CD4-positive, alpha-beta T cell treated with Interleukin-4 for 4 hours (primary cell): ENCODE measurements at regions not wholly inside any gene's neighbourhood (a gene's known extent, or its start where the extent isn't known, plus 50 kb on each side); places are given as distances from the start of the nearest gene placed in this dataset.
"Not testable (repeated sequence)": the region's sequence is repeated elsewhere in the genome, so short reads cannot be mapped to it uniquely, and the experiment has no call there.

Source experiments
- DNase-seq: peaks from one replicate; pipeline ENCODE4 v3.0.0-alpha.2; 2020

DNA sequence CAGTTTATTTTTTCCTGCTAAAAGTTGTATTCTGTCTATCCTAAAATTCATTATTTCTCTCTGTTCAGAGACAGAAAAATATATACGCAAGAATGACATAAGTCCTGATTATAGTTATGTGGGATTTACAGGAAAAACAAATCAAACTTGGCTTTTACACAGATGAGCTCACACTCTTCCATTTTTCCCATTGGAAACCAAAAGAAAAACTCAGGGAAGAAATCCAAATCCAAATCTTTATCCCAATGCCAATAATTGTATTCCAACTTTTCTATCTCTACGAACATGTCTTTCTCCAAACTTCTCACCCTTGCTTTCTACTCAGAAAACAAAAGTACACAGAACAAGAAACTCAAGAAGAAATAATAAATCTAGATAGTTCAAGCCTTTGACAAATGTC lies 249.1 kb upstream of the TMEFF2 start:
- no peak for DNase-seq

DNA sequence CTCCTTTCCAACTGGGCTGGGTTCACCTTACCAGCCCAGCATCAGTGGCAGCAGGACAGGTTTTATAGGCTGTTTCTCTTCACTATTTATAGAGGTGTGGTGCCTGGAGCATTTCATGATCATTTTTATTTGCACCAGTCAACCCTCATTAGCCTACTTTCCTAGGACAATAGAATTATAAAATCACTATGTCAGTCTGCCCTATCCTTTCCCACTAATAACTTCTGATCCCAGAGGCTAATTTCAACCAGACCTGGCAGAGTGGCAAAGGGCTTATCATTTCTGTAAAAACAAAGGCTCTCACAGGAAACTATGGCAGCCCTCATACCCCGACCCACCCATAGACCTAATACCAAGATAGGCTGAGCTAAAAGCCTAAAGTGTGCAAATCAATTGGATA lies 243.5 kb upstream of the TMEFF2 start:
- no peak for DNase-seq

DNA sequence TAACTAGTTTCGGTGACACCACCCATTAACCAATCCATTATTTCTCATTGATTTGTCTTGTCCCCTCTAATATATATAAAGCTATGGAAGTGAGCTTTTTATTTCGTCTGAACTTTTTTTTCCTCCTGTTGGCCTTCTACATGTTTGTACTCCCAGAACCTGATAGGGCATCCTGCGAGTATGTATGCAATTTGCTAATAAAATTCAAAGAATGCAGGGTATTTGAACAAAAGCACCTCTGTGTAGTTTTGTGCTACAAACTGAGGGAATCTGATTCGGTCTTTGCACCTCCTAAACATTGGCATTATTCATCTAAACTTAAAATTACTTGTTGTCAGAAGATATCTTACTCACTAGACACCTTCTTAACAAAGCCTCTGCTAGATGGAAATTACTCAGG lies 242.9 kb upstream of the TMEFF2 start:
- DNase-seq, result no peak

DNA sequence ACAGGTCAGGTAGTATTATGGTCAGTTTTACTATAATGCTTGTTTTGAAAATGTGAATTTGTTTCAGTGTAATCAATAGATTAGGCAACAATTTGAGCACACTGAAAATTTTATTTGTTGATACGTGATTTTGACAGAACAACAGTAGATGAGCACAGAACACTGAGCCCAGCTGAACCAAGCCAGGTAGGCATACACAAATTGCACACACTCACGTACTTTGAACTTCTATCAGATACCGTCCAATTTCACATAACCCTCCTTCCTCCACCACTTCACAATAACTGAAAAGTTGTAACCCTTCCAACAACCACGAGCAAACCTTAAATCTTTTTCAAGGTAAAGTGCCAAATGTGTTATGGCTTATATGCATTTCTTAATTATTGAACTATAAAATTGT lies 229.5 kb upstream of the TMEFF2 start:
- no peak for DNase-seq

DNA sequence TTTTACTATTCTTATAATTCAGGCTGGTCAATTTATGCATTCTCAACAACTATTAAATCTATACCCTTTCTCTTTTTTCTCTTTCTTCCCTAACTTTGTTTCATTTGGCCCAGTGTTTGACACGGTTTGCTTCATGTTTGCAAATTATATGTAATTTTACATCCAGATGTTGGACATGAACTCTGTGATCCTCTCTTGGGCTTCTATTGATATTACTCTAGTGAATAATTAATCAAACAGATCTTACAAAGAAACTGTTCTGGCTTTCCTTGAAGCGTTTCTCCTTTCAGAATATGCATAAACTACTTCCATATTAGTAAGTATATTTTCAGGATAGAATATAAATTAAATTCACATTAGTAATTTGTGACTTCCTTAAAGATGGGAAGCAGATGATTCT lies 225.1 kb upstream of the TMEFF2 start:
- DNase-seq, result no peak

DNA sequence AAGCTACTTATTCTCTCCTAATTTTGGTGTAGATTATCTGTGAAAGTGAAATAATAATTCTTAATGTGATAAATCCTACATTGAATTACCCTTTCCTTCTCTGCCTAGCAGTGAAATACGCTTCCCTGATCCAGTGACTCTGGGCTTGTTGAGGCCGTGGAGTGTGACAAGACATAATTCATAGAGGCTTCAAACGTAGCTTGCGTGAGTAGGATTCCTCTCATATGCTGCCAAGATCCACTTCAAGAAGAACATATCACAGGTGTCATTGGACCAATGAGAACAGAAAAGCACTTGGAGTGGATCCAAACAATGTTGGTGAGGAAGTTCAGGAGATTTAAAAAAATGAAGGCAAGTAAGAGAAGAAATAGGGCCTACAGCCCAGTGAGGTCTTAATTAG lies 221.3 kb upstream of the TMEFF2 start:
- no peak for DNase-seq

DNA sequence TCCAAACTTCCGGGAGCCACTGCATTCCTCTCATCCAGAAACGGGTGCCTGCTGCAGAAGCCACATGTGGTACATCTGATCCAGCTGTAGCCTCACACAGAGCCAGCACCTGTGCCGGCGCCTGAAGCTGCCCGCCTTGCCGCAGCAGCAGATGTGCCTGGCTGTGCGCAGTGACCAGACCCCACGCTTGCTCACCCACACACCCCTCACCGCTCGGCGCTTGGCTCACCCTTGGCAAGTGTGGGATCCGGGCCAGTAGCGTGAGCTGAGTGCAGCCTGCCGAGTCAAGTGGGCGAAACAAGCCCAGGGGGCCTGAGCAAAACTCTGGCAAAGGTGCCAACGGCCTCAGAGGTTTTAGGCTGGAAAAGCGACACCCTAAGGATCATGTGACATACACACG lies 220.1 kb upstream of the TMEFF2 start:
- DNase-seq, result no peak

DNA sequence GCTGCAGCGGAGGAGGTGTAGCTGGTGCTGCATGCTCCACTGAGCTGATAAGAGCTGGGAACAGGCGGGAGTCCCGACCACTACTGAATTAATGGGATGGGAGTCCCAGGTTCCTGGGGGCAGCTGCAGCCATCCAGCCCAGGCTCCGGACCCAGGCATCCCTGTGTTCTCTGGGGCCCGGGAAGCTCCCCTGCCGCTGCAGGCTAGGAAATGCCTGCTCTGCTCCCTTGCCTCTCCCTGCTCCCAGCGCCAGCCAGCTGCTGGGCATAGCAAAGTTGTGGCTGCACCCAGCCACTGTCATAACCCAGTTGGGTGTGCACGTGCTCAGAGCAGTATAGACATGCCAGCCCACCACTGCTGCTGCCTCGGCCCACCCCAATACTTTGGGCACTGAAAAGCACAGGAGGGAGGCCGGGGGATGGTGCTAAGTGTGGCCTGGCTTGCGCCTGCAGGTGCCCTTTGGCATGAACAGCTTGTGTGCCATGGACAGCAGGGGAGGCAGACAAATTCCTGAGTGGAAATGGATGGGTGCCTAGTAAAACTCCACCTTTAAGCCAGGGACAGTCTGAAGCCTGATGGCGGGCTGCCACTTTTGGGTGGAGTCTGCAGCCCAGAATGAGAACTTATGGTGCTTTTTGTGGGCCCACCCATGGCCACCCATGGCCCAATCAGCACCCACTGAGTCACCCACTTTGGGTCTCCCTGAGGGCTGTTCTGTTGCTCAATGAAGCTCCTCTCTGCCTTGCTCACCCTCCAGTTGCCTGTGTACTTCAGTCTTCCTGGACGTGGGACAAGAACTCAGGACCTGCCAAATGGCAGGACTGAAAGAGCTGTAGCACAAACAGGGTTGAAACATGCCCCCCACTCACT lies 219.3 kb upstream of the TMEFF2 start:
- DNase-seq, result no peak

DNA sequence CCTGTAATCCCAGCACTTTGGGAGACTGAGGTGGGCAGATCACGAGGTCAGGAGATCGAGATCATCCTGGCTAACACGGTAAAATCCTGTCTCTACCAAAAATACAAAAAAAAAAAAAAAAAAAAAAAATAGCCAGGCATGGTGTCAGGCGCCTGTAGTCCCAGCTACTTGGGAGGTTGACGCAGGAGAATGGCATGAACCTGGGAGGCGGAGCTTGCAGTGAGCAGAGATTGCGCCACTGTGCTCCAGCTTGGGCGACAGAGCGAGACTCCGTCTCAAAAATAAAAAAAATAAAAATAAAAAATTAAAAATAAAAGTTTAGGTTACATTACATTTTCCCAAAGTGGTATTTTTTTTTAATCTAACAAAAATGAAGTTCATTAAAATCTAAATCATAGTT lies 218.1 kb upstream of the TMEFF2 start:
- DNase-seq, result not testable (repeated sequence)

DNA sequence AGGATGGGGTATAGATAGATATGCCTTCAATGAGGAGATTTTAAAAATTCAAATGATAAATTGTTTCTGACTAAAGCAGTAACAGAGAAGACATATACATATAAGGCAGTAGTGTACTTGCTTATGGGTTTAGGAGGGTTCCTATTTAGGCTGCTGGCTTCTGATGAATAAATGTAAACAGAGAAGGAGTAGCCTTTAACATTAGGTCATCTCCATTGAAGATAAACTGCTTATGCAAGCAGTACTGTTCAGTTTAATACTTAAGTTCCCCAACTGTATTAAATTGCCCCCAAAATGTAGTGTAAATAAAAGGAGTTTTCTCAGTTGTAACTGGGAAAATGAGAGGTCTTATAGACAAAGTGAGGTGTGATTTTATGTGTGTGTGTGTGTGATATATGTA lies 217.7 kb upstream of the TMEFF2 start:
- no peak for DNase-seq

DNA sequence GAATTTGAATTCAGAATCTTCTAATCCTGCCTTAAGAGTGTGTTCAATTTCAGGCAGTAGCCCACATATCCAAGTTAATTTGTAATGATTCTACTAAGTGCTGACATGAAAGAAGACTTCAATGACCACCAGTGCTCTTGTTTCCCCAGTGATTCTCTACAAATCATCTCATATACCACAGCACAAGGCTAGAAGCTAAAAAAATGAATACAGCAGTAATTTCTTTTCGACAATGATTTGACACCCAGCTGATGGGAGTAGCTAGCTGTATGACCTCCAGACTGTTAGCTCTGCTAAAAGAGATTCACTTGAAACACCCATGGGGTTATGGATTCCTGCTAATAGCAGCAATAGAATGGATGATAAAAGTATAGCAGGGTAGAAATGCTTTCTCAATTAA lies 217.0 kb upstream of the TMEFF2 start:
- DNase-seq, result no peak

DNA sequence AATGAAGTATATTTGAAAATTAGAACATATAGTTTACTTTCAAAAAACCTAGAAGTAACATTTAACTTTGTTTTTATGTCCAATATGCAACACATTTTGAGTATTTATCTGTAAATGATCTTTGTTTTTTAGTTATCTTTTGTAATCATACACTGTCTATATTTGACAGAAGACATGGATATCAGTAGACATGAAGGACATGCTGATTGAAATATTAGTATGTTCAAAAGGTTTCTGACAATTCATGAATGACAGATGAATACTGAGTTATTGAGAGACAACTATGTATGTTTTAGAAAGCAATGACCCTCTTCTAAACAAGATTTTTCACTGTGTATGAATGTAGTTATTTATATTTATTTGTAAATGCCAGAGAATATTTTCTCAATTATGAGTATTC lies 215.6 kb upstream of the TMEFF2 start:
- DNase-seq, result no peak

DNA sequence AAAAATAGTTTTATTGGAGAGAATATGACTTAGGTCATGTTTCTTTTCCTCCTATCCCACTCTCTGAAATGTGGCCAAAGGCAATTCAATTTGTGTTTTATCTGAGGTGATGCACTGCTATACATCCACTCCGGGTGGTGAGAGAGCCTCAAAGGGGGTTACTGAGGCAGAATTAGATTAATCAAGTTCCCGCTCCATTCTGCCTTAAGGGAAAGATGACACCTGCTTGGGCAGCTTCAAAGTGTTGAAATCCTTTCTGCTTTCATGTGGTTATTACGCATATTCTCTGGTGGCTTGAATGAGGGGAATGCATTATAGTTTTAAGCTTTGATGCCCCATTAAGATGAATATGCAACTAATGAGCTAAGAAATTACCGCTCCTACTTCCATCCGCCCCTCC lies 213.0 kb upstream of the TMEFF2 start:
- no peak for DNase-seq

DNA sequence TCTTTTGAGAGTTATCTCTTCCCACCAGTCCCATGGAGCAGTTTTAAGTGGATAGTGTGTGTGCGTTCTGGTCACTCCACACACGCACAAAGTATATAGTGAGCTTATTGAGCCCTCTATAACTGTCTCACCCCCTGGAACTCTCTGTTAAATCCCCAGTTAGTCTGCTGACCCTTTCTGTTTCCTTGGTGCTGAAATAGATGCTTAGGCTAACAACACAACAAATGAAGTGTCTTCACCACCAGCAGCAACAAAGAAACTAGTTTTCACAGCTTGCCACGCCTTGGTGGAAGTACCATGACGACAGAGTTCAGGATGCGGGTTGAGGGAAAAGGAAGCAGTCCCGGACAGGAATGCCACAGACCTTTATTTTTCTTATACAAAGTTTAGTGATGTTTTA lies 203.5 kb upstream of the TMEFF2 start:
- no peak for DNase-seq

DNA sequence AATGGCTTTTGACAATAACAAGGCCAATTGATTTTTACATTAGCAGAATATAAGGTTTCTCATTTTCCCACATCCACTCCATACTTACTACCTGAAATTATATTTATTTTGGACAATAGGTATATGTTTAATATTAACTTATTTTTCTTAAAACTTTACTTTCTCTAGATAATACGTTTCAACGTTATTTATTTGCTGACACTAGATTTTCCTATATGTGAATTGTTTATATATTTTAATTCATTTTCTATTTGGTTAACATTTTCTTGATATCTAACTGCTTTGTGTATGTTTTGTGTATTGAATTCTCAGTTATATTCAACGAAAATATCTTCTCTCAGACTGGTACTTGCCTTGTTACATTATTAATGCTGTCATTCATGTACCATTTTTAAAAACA lies 199.9 kb upstream of the TMEFF2 start:
- no peak for DNase-seq

DNA sequence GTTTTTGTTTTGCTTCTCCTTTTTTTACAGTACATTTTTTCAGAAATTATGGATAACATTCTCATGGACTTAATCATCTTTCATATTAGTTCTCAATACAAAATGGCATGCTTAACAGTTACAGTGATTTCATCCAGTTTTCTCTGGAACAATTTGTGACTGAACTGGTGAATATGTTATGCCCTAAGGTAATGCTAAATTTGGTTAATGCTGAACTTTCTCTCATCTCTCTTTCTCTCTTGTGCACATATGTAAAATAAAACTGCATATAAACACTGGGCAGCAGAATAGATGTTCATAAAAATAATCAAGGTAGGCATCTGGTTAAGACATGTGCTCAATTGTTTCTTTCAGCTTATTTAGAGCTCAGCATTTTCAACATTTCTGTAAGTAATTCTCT lies 196.3 kb upstream of the TMEFF2 start:
- DNase-seq, result no peak

DNA sequence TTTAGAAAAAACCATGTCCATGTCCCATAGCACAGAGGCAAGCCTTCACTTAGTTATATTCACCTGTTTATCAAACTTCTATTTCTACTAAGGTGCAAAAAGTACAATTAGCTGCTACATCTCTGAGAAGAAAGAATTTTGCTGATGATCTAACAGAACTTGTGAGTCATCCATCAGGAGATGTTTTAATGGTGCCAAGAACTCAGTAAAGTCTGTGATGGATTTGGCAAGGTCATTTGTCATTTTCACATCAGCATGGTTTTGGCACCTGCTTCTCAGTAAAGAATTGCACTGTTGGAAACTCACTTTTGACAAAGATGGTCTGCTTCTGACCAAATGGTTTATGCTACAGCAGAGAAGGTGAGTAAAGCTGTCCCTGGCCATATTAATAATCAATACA lies 195.7 kb upstream of the TMEFF2 start:
- DNase-seq, result no peak

DNA sequence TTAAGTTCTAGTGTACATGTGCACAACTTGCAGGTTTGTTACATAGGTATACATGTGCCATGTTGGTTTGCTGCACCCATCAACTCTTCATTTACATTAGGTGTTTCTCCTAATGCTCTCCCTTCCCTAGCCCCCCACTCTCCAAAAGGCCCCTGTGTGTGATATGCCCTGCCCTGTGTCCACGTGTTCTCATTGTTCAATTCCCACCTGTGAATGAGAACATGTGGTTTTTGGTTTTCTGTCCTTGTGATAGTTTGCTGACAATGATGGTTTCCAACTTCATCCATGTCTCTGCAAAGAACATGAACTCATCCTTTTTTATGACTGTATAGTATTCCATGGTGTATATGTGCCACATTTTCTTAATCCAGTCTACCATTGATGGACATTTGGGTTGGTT lies 189.5 kb upstream of the TMEFF2 start:
- DNase-seq, result not testable (repeated sequence)

DNA sequence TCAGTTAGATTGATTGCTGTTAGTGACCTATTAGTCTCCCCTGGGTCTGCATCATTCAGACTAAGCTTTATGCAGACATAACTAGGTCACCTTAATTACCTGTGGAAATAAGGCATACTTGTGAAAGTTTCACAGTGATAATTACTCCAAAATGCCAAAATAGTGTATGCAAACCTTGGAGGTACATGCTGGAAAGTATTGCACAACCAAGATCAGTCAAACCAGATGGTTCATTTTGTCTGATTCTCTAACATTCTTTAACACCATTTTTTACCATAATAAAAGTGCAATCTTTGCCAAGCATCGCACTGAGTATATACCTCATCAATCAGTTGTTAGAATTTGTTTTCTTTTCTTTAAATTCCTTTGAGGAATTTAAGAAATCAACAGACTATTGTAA lies 186.3 kb upstream of the TMEFF2 start:
- no peak for DNase-seq

DNA sequence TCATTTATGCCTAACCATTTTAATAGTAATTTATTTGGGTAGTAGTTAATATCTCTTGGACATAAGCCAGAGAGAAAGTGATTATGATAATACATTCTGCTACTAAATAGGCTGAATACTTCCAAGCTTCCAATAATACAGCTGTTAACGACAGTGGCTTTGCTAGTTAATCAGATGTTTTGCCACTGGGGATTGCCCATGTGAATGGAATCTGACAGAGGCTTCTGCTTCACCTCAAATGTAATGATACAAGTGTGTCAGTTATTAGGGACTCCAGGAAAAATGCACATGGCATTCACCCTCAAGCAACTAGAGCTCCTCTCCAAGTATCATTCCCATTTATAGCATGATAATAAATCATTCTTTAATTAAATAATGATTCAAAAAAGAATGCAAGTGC lies 185.0 kb upstream of the TMEFF2 start:
- no peak for DNase-seq

DNA sequence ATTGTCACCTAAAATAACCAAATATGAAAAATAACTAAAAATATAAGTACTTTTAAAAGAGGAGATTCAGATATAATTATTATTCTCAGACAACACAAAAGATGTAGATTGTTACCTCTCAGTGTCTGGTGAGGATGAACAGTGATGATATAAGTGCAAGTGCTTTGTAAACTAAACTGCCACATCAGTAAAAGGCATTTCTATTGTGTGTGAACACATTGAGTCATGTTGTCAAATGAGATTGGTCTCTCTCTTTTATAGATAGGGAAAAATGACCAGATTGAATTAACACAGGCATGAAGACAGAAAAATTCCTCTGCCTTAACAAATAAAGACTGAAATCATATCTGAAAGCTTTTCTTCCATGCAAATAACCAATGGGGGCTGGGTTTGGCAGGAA lies 182.4 kb upstream of the TMEFF2 start:
- no peak for DNase-seq

DNA sequence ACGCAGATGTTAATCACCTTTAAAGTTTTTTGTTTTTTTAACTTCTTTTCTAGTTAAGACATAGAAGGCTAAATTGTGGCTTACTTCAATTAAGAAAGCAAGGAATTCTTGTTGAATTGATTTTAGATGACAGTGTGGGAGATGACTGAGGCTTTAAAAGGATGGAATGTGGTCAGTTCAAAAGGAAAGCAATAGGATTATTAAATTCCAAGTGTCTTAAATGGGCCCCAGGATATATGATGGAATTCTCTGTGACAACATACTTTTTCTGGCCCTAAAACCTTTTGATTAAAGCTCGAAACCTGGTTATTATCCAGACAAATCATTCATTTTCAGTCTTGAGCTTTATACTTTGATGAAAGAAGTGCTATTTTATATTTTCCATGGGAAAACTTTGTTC lies 179.0 kb upstream of the TMEFF2 start:
- DNase-seq, result no peak

DNA sequence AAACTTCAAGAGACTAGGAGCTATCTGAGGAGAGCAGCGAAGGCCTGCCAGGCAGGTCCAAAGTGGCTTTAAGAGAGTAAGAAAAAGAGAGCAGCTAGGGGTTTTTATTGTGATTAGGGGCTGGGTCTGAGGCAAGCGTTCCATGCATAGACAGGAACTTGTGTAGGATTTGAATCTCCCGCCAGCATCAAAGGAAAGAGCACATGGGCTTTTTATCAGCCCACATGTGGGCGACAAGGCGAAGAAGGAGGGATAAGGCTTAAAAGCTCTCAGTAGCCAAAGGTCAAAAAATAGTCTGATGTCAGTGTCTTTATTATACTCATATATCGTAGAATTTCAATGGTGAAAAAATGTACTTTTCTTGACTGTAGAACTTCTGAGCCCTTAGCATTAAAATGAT lies 178.5 kb upstream of the TMEFF2 start:
- no peak for DNase-seq

DNA sequence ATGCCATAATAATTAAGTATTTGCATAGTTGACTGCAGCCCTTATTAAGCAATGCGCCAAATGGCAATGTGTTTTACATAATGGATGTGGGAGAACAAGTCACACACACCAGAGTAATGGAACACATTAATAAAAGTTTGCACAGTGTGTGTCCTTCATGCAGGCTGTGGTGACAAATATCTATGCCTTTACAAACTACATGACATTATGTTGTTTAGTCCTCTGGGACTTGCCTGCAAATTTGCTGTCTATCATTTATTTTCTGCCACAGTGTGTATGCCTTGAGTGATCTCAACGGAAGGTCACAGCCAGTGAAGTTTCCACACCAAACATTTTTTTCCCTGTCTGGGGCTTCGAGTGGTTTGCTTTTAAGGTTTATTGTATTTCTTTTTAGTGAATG lies 175.2 kb upstream of the TMEFF2 start:
- no peak for DNase-seq

DNA sequence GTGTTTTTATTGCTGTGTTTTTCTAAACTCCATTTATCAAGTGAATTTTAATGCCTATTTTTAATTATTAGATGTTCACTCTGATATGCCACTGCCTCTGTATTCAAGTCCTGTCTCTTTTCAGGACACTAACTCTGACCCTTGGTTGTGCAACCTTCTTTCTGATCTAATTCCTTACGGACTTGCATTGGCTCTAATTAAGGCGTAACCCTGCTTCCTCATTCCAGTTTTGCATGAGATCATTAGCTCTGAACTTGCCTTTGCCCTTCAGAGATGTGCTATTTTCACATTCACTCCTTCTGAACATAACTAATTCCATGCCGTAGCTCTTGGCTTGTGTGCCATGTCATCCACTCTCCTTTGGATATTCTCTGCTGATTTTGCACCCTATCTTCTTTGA lies 162.5 kb upstream of the TMEFF2 start:
- no peak for DNase-seq
